Mesodermal cell (in vitro differentiated cells): ENCODE measurements at regions not wholly inside any gene's neighbourhood (a gene's known extent, or its start where the extent isn't known, plus 50 kb on each side); places are given as distances from the start of the nearest gene placed in this dataset.
"Not testable (repeated sequence)": the region's sequence is repeated elsewhere in the genome, so short reads cannot be mapped to it uniquely, and the experiment has no call there.

ENCODE experiments used
- H3K27ac ChIP-seq: 2 replicates; pipeline ENCODE4 v1.7.0; 2013; ENCODE audit warnings: mild to moderate bottlenecking, low read depth, low read length, moderate library complexity; ENCODE audit not compliant: severe bottlenecking
- H3K36me3 ChIP-seq: 2 replicates; pipeline ENCODE4 v1.7.1; 2013; ENCODE audit warnings: mild to moderate bottlenecking, low read length, moderate library complexity; ENCODE audit not compliant: control insufficient read depth, insufficient read depth
- H3K4me1 ChIP-seq: one replicate; pipeline ENCODE4 v1.7.1; 2013; ENCODE audit warnings: mild to moderate bottlenecking, low read length; ENCODE audit not compliant: insufficient read depth, control insufficient read depth, poor library complexity, severe bottlenecking
- H3K4me3 ChIP-seq: 2 replicates; pipeline ENCODE4 v1.7.0; 2013; ENCODE audit warnings: low read length, control low read depth, mild to moderate bottlenecking; ENCODE audit not compliant: insufficient read depth, poor library complexity, severe bottlenecking; ENCODE audit errors: extremely low read depth
- H3K9me3 ChIP-seq: 2 replicates; pipeline ENCODE4 v1.7.1; 2013; ENCODE audit warnings: mild to moderate bottlenecking, low read length, moderate library complexity; ENCODE audit not compliant: control insufficient read depth
- WGBS, 2 experiments: methylation state at CpG; one replicate each; pipeline ENCODE4 v1.1.5; 2013; ENCODE audit warnings: missing lambda C conversion rate in 2 of 2; ENCODE audit not compliant: insufficient coverage in 2 of 2; 5-methylcytosine and 5-hydroxymethylcytosine counted together

GRCh38 chr7:66502230-66503035, 126.2 kb upstream of the KCTD7 start:
- no peak overlapping the region for H3K4me3 ChIP-seq
- no peak overlapping the region for H3K27ac ChIP-seq
- no peaks in the 10 kb centered on the region for H3K9me3 ChIP-seq
- H3K36me3 ChIP-seq, result no peaks in the 10 kb centered on the region
- 83 to 91% methylated on average over 7 of the region's 12 CpGs for WGBS, 2 experiments
- no peaks in the 10 kb centered on the region for H3K4me1 ChIP-seq

- Histone ChIP-seq H3K9me3 (no peaks in the 10 kb centered on the region), H3K27ac (no peak overlapping the region), H3K4me1 (no peaks in the 10 kb centered on the region), H3K4me3 (no peak overlapping the region), H3K36me3 (no peaks in the 10 kb centered on the region)
- WGBS, 2 experiments, result 88% methylated on average over 9 to 13 of the region's 13 CpGs
These were observed 125.7 kb upstream of the KCTD7 start for GRCh38 chr7:66503036-66503370.

GRCh38 chr7:66503551-66504031, 125.1 kb upstream of the KCTD7 start:
- WGBS, 2 experiments, result 91 to 92% methylated on average over 15 to 18 of the region's 19 CpGs
- Histone ChIP-seq H3K4me1 (no peaks in the 10 kb centered on the region), H3K27ac (no peak overlapping the region), H3K36me3 (no peaks in the 10 kb centered on the region), H3K9me3 (no peaks in the 10 kb centered on the region), H3K4me3 (no peak overlapping the region)

DNA sequence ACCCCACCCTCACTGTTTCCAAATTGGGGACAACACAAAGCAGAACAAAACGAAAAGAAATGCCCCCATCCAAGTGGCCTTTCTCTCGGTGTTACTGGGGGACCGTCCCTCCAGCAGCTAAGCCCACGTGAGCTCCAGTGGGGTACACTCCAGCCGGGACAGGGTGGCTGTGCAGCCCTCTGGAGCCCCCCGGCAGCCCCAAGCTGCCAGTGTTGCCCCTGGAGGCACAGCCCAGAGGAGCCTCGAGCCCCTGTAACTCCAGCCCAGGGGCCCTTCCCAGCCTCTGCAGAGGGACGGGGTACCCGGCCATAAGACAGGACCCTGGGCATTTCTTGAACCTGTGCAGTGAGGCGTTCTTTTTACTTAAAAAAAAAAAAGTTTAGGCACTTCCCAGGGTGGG, 124.5 kb upstream of the KCTD7 start:
- Histone ChIP-seq H3K4me3 (no peak overlapping the region), H3K9me3 (no peaks in the 10 kb centered on the region), H3K36me3 (no peaks in the 10 kb centered on the region), H3K27ac (no peak overlapping the region), H3K4me1 (no peaks in the 10 kb centered on the region)
- 78 to 89% methylated on average over 8 to 10 of the region's 10 CpGs for WGBS, 2 experiments

DNA sequence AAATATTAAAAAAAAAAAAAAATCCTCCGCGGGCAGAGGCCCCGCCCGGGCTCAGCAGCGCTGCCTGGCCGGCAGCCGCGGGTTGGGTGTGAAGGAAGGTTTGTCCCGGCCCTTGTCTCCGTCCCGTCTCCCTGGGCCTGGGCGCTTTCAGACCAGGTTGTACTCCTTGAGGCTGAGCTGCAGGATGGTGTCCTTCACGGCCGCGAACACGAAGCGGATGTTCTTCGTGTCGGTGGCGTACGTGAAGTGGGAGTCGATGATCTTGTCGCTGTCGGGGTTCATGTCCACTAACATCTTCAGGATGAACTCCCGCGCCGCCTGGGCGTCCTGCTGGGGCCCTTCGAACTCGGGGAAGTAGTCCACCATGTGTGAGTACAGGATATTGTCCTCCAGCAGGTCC, 123.7 kb upstream of the KCTD7 start:
- no peak overlapping the region for H3K4me3 ChIP-seq
- no peaks in the 10 kb centered on the region for H3K36me3 ChIP-seq
- H3K27ac ChIP-seq, result no peak overlapping the region

DNA sequence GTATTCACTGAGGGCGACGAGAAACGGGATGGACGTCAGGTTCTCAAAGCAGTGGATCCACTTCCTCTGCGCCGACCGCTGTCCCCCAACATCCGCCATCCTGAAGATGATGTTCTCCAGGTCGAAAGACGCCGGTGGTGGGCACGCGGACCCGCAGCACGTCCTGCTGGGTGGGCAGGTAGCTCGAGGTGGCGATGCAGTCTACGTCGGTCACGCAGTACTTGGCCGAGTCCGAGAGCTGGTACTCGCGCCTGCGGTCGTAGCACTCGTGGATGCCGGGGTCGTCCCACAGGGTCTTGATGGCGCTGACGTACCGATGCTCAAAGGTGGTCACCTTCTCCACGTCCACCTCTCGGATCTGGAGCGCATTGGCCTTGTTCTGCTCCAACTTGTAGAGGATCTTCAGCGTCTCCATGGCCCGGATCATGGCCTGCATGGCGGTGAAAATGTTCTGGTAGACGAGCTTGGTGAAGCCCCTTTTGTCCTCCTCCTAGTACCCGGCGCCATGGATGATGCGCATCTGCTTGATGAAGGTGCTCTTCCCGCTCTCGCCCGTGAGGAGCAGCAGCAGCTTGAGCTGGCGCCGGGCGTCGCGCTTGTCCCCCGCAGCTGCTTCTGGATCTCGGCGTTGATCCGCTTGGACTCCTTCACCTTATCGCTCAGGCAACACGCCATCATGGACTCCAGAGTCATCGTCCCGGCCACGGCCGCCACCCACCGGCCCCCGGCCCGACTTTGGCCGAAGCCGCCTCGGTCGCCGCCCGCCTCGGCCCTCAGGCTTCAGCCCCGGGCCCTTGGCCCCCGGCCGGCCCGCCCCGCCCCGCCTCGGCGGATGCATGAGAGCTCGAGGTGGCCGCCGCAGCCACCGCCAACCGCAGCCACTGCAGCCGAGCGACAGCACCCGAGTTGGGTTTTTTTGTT, 122.9 kb upstream of the KCTD7 start:
- H3K27ac ChIP-seq, result no peak overlapping the region
- 94 to 97% methylated on average over 74 to 84 of the region's 86 CpGs for WGBS, 2 experiments
- H3K4me1 ChIP-seq, result no peaks in the 10 kb centered on the region
- H3K36me3 ChIP-seq, result no peaks in the 10 kb centered on the region
- no peaks in the 10 kb centered on the region for H3K9me3 ChIP-seq
- no peak overlapping the region for H3K4me3 ChIP-seq

More for the DNA sequence above, 123.7 kb upstream of the KCTD7 start:
- Histone ChIP-seq H3K4me1 (no peaks in the 10 kb centered on the region), H3K9me3 (no peaks in the 10 kb centered on the region)
- WGBS, 2 experiments, result 96 to 97% methylated on average over 20 to 25 of the region's 30 CpGs

- not testable (repeated sequence) for H3K27ac ChIP-seq, H3K4me3 ChIP-seq, H3K9me3 ChIP-seq, H3K36me3 ChIP-seq, H3K4me1 ChIP-seq
- WGBS, 2 experiments, result 83 to 89% methylated on average over 8 to 10 of the region's 10 CpGs
These were observed 122.0 kb upstream of the KCTD7 start for GRCh38 chr7:66506703-66507102.

DNA sequence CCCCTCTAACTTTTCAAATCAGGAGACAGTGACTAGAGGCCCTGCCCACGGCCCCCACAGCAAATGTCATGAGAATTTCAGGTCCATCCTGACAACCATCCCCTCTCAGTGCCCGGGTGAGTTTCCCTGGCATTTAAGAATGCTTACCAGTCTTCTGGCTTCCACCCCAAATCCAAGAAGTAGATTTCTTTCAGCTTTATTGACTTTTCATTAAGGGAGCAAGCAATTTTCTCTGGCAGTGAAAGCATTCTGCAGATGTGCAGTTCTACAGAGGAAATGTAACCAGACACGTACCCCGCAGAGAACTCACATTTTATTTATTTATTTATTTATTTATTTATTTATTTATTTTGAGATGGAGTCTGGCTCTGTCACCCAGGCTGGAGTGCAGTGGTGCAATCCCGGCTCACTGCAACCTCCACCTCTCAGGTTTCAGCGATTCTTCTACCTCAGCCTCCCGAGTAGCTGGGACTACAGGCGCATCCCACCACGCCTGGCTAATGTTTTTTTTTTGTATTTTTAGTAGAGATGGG, 120.9 kb upstream of the KCTD7 start:
- Histone ChIP-seq H3K4me1 (no peaks in the 10 kb centered on the region), H3K4me3 (no peak overlapping the region), H3K36me3 (no peaks in the 10 kb centered on the region), H3K9me3 (no peaks in the 10 kb centered on the region), H3K27ac (no peak overlapping the region)
- 82 to 100% methylated on average over 4 to 5 of the region's 9 CpGs for WGBS, 2 experiments

- Histone ChIP-seq H3K9me3 (no peaks in the 10 kb centered on the region), H3K27ac (no peak overlapping the region), H3K36me3 (no peaks in the 10 kb centered on the region), H3K4me1 (no peaks in the 10 kb centered on the region), H3K4me3 (no peak overlapping the region)
These were observed 120.2 kb upstream of the KCTD7 start for GRCh38 chr7:66508431-66508830.

DNA sequence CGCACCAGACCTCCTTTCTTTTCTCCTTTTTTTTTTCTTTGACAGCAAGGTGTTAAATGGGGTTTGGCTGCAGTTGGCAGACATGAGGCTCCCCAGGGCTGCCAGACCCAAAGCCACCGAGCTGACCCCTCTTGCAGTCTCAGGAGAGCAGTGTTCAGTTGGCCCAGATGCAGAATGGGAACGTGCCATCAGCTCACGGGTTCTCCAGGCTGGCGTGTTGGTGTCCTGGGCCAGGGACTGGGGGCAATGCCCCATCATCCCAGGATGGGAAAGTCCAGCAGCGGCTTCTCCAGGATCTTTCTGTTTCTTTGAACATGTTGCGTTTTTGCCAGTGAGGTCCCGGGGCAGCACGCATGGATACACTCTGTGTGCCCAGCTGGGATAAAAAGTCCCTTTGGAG, 114.6 kb upstream of the KCTD7 start:
- Histone ChIP-seq H3K9me3 (no peaks in the 10 kb centered on the region), H3K4me1 (no peaks in the 10 kb centered on the region), H3K27ac (no peak overlapping the region), H3K36me3 (no peaks in the 10 kb centered on the region), H3K4me3 (no peak overlapping the region)
- WGBS, 2 experiments, result 90 to 95% methylated on average over 8 to 9 of the region's 9 CpGs
